Neural progenitor cell (in vitro differentiated cells): ENCODE measurements at regions not wholly inside any gene's neighbourhood (a gene's known extent, or its start where the extent isn't known, plus 50 kb on each side); places are given as distances from the start of the nearest gene placed in this dataset.

ENCODE experiments used
- EZH2 ChIP-seq: fragments of 200-600 bp; sonication (generic); IDR thresholded peaks from 2 replicates; pipeline ENCODE4 v1.6.1; 2017; ENCODE audit warnings: antibody characterized with exemption, mild to moderate bottlenecking, moderate library complexity
- EZH2phosphoT487 ChIP-seq: fragments of 200-600 bp; sonication (generic); IDR thresholded peaks from 2 replicates; pipeline ENCODE4 v1.6.1; 2017; ENCODE audit warnings: antibody characterized with exemption
- TF ChIP-seq, protein P1 (sequence below): fragments of 200-600 bp; sonication (generic); IDR thresholded peaks from 2 replicates; pipeline ENCODE4 v1.5.1; 2017; ENCODE audit warnings: antibody characterized with exemption, mild to moderate bottlenecking

DNA sequence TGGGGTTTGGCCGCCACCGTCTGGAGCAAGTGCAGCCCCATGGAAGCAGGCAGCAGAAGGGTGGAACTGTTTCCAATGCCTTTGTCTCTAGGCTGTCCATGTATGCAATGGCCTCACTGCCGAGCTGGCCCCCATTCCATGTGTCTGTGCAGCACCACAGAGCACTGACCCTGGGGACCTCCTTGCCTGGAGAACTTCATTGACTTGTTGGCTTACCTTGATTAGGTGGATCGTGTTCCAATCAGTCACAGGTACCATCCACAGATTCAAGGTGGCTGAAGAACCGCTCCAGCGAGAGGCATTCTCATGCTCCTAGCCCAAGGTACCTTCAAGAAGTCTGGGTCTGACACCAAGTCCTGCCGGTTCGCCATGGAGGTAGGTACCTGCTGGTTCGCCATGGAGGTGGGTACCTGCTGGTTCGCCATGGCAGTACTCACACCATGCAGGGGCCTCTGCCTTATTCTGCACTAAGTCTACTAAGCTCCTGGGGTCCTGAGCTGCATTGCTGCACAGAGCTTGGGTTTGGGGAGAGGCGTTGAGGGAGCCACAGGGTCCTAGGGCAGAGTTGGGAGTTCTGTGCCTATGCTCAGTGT lies 358.3 kb upstream of the IRX1 start:
- no peak for TF ChIP-seq EZH2
- TF ChIP-seq, protein P1, sequence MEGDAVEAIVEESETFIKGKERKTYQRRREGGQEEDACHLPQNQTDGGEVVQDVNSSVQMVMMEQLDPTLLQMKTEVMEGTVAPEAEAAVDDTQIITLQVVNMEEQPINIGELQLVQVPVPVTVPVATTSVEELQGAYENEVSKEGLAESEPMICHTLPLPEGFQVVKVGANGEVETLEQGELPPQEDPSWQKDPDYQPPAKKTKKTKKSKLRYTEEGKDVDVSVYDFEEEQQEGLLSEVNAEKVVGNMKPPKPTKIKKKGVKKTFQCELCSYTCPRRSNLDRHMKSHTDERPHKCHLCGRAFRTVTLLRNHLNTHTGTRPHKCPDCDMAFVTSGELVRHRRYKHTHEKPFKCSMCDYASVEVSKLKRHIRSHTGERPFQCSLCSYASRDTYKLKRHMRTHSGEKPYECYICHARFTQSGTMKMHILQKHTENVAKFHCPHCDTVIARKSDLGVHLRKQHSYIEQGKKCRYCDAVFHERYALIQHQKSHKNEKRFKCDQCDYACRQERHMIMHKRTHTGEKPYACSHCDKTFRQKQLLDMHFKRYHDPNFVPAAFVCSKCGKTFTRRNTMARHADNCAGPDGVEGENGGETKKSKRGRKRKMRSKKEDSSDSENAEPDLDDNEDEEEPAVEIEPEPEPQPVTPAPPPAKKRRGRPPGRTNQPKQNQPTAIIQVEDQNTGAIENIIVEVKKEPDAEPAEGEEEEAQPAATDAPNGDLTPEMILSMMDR = no peak
- TF ChIP-seq EZH2phosphoT487 = no peak
